DOHH2 (cell line): ENCODE measurements at regions not wholly inside any gene's neighbourhood (a gene's known extent, or its start where the extent isn't known, plus 50 kb on each side); places are given as distances from the start of the nearest gene placed in this dataset.

Experiments
- H3F3A ChIP-seq: fragments of 200-600 bp; sonication (generic), shearing (Covaris generic); 2 replicates; pipeline ENCODE4 v1.6.0; 2016; ENCODE audit warnings: antibody characterized with exemption, mild to moderate bottlenecking; ENCODE audit not compliant: control insufficient read depth, insufficient read depth
- H3K27ac ChIP-seq: fragments of 200-600 bp; sonication (generic); 2 replicates; pipeline ENCODE4 v1.5.1; 2014; ENCODE audit warnings: low read depth, mild to moderate bottlenecking, low read length, moderate library complexity
- H3K27me3 ChIP-seq: fragments of 200-600 bp; sonication (generic); 2 replicates; pipeline ENCODE4 v1.6.1; 2014; ENCODE audit warnings: mild to moderate bottlenecking, low read length, mixed read lengths; ENCODE audit not compliant: control insufficient read depth
- H3K36me3 ChIP-seq: fragments of 200-600 bp; sonication (generic); 2 replicates; pipeline ENCODE4 v1.6.1; 2014; ENCODE audit warnings: mild to moderate bottlenecking, low read length, moderate library complexity, mixed read lengths; ENCODE audit not compliant: control insufficient read depth
- H3K4me1 ChIP-seq: fragments of 200-600 bp; sonication (generic); 2 replicates; pipeline ENCODE4 v1.6.1; 2014; ENCODE audit warnings: mild to moderate bottlenecking, low read length, mixed read lengths; ENCODE audit not compliant: control insufficient read depth
- H3K4me2 ChIP-seq: fragments of 200-600 bp; sonication (generic); 2 replicates; pipeline ENCODE4 v1.6.0; 2014; ENCODE audit warnings: mild to moderate bottlenecking, low read length, moderate library complexity
- H3K4me3 ChIP-seq: fragments of 200-600 bp; sonication (generic); 2 replicates; pipeline ENCODE4 v1.5.1; 2014; ENCODE audit warnings: mild to moderate bottlenecking, low read length, mixed read lengths
- H3K79me2 ChIP-seq: fragments of 200-600 bp; sonication (generic); 2 replicates; pipeline ENCODE4 v1.6.1; 2014; ENCODE audit warnings: mild to moderate bottlenecking, low read length, mixed read lengths; ENCODE audit not compliant: control insufficient read depth
- H3K9me2 ChIP-seq: fragments of 200-600 bp; sonication (generic); replicated peaks from 2 replicates; pipeline ENCODE4 v1.6.1; 2014; ENCODE audit warnings: mild to moderate bottlenecking, low read length, mixed read lengths; ENCODE audit not compliant: control insufficient read depth
- H3K9me3 ChIP-seq: fragments of 200-600 bp; sonication (generic); 2 replicates; pipeline ENCODE4 v1.6.1; 2014; ENCODE audit warnings: antibody characterized with exemption, low read length, mixed read lengths; ENCODE audit not compliant: control insufficient read depth, insufficient read depth
- H4K20me1 ChIP-seq: fragments of 200-600 bp; sonication (generic); 2 replicates; pipeline ENCODE4 v1.6.0; 2014; ENCODE audit warnings: low read depth, mild to moderate bottlenecking, antibody characterized with exemption, low read length, moderate library complexity; ENCODE audit not compliant: control insufficient read depth, insufficient read depth
- CTCF ChIP-seq: fragments of 200-600 bp; sonication (generic); IDR thresholded peaks from one replicate; pipeline ENCODE4 v1.5.1; 2014; ENCODE audit warnings: antibody characterized with exemption, mild to moderate bottlenecking, low read depth, low read length; ENCODE audit not compliant: poor library complexity, severe bottlenecking
- EZH2phosphoT487 ChIP-seq: fragments of 200-600 bp; sonication (generic); IDR thresholded peaks from 2 replicates; pipeline ENCODE4 v1.6.1; 2017; ENCODE audit warnings: borderline replicate concordance, mild to moderate bottlenecking, antibody characterized with exemption, low read length, moderate library complexity, mixed read lengths

DNA sequence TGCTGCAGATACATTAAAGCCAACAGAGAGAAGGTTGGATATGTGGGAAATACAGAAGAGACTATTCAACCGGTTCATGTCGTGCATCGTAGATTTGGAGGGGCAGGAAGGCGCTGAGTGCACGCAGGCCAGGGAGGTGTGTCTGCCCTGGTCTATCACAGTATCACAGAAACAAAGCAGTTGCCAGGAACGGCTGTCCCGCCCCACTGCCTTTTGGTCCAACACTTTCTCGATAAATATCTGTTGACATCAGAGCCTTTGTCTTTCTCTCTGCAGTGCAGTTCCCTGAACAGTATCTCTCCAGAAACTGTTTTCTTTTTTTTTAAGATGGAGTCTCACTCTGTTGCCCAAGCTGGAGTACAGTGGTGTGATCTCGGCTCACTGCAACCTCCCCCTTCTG lies 151.1 kb upstream of the BCOR start:
- Histone ChIP-seq H3K9me3 (no peaks in the 10 kb centered on the region), H3F3A (no peaks in the 10 kb centered on the region), H4K20me1 (no peaks in the 10 kb centered on the region), H3K4me1 (no peaks in the 10 kb centered on the region), H3K4me3 (no peak overlapping the region), H3K9me2 (no peaks in the 10 kb centered on the region), H3K27me3 (no peaks in the 10 kb centered on the region), H3K36me3 (no peaks in the 10 kb centered on the region), H3K27ac (no peak overlapping the region), H3K4me2 (no peak overlapping the region), H3K79me2 (no peaks in the 10 kb centered on the region)
- no peak for TF ChIP-seq EZH2phosphoT487
- TF ChIP-seq CTCF: no peak

- Histone ChIP-seq H3K27me3 (no peaks in the 10 kb centered on the region), H3K79me2 (no peaks in the 10 kb centered on the region), H3F3A (no peaks in the 10 kb centered on the region), H3K4me2 (no peak overlapping the region), H4K20me1 (no peaks in the 10 kb centered on the region), H3K36me3 (no peaks in the 10 kb centered on the region), H3K9me3 (no peaks in the 10 kb centered on the region), H3K4me3 (no peak overlapping the region), H3K27ac (no peak overlapping the region), H3K9me2 (no peaks in the 10 kb centered on the region), H3K4me1 (no peaks in the 10 kb centered on the region)
- TF ChIP-seq EZH2phosphoT487: no peak
Measured at GRCh38 chrX:40247848-40248622, 150.3 kb upstream of the BCOR start.

- TF ChIP-seq CTCF: no peak
- no peak for TF ChIP-seq EZH2phosphoT487
- H3K27me3 ChIP-seq: no peaks in the 10 kb centered on the region
- H3K4me2 ChIP-seq: no peak overlapping the region
- no peaks in the 10 kb centered on the region for H3K79me2 ChIP-seq
- H3K9me2 ChIP-seq: no peaks in the 10 kb centered on the region
- no peaks in the 10 kb centered on the region for H3K9me3 ChIP-seq
- H4K20me1 ChIP-seq: no peaks in the 10 kb centered on the region
- H3F3A ChIP-seq: no peaks in the 10 kb centered on the region
- no peak overlapping the region for H3K4me3 ChIP-seq
- H3K4me1 ChIP-seq: no peaks in the 10 kb centered on the region
- no peak overlapping the region for H3K27ac ChIP-seq
- no peaks in the 10 kb centered on the region for H3K36me3 ChIP-seq
Measured at GRCh38 chrX:40247382-40247781, 149.6 kb upstream of the BCOR start.

- Histone ChIP-seq H3K4me3 (no peak overlapping the region), H3K27me3 (no peaks in the 10 kb centered on the region), H4K20me1 (no peaks in the 10 kb centered on the region), H3K4me1 (no peaks in the 10 kb centered on the region), H3K36me3 (no peaks in the 10 kb centered on the region), H3F3A (no peaks in the 10 kb centered on the region), H3K79me2 (no peaks in the 10 kb centered on the region), H3K9me3 (no peaks in the 10 kb centered on the region), H3K4me2 (no peak overlapping the region), H3K9me2 (no peaks in the 10 kb centered on the region), H3K27ac (no peak overlapping the region)
- TF ChIP-seq CTCF: no peak
- TF ChIP-seq EZH2phosphoT487: no peak
Measured at GRCh38 chrX:40245488-40246071, 147.8 kb upstream of the BCOR start.
